OCI-LY7 (cell line): ENCODE measurements at regions not wholly inside any gene's neighbourhood (a gene's known extent, or its start where the extent isn't known, plus 50 kb on each side); places are given as distances from the start of the nearest gene placed in this dataset.

Experiments
- EZH2phosphoT487 ChIP-seq: fragments of 200-600 bp; sonication (generic); IDR thresholded peaks from 2 replicates; pipeline ENCODE4 v1.6.1; 2018; ENCODE audit warnings: low read depth, borderline replicate concordance, mild to moderate bottlenecking, mixed run types, antibody characterized with exemption, low read length, moderate library complexity, mixed read lengths
- TF ChIP-seq, protein P1 (sequence below): fragments of 200-600 bp; sonication (generic); conservative IDR thresholded peaks from 2 replicates; pipeline ENCODE4 v1.5.1; 2014; ENCODE audit warnings: mild to moderate bottlenecking, antibody characterized with exemption, low read length, moderate library complexity, mixed read lengths

DNA sequence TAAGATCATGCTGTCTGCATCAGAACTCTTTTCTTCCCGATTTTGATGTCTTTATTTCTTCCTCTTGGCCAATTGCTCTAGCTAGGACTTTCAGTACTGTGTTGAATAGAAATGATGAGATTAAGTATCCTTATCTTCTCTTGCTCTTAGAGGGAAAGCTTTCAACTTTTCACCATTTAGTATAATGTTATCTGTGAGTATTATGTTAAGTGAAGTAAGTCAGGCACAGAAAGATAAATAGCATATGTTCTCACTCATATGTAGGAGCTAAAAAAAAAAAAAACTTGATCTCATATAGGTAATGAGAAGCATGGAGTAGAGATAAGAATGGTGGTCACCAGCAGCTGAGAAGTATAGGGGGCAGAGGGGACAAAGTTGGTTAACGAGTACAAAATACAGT lies 1089.5 kb downstream of the TDRD15 start:
- TF ChIP-seq, protein P1, sequence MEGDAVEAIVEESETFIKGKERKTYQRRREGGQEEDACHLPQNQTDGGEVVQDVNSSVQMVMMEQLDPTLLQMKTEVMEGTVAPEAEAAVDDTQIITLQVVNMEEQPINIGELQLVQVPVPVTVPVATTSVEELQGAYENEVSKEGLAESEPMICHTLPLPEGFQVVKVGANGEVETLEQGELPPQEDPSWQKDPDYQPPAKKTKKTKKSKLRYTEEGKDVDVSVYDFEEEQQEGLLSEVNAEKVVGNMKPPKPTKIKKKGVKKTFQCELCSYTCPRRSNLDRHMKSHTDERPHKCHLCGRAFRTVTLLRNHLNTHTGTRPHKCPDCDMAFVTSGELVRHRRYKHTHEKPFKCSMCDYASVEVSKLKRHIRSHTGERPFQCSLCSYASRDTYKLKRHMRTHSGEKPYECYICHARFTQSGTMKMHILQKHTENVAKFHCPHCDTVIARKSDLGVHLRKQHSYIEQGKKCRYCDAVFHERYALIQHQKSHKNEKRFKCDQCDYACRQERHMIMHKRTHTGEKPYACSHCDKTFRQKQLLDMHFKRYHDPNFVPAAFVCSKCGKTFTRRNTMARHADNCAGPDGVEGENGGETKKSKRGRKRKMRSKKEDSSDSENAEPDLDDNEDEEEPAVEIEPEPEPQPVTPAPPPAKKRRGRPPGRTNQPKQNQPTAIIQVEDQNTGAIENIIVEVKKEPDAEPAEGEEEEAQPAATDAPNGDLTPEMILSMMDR = no peak
- no peak for TF ChIP-seq EZH2phosphoT487
